GM23338 (cell line): ENCODE measurements at regions not wholly inside any gene's neighbourhood (a gene's known extent, or its start where the extent isn't known, plus 50 kb on each side); places are given as distances from the start of the nearest gene placed in this dataset.

Experiments
- ATAC-seq: fragments of 200-7000 bp; cut with Tn5 transposase; 3 replicates; pipeline ENCODE4 v1.9.1; 2020
- DNase-seq: peaks from one replicate; pipeline ENCODE4 v3.0.0-alpha.2; 2015; ENCODE audit warnings: low spot score
- H2AFZ ChIP-seq: fragments of 200-600 bp; sonication (generic); 2 replicates; pipeline ENCODE4 v1.8.0; 2016; ENCODE audit warnings: antibody characterized with exemption, mild to moderate bottlenecking, moderate library complexity
- H3F3A ChIP-seq: fragments of 200-600 bp; sonication (generic); replicated peaks from 2 replicates; pipeline ENCODE4 v1.8.0; 2017; ENCODE audit warnings: antibody characterized with exemption, mixed run types, low read depth
- H3K27ac ChIP-seq: fragments of 200-600 bp; sonication (generic); 2 replicates; pipeline ENCODE4 v1.6.1; 2016; ENCODE audit warnings: low read depth
- H3K27me3 ChIP-seq: fragments of 200-600 bp; sonication (generic); 2 replicates; pipeline ENCODE4 v1.8.0; 2016; ENCODE audit warnings: mild to moderate bottlenecking, mixed run types, moderate library complexity; ENCODE audit not compliant: insufficient read depth
- H3K36me3 ChIP-seq: fragments of 200-600 bp; sonication (generic); 2 replicates; pipeline ENCODE4 v1.8.0; 2016; ENCODE audit warnings: mild to moderate bottlenecking; ENCODE audit not compliant: insufficient read depth
- H3K4me1 ChIP-seq: fragments of 200-600 bp; sonication (generic); 2 replicates; pipeline ENCODE4 v1.8.0; 2016; ENCODE audit warnings: mild to moderate bottlenecking, moderate library complexity; ENCODE audit not compliant: insufficient read depth
- H3K4me2 ChIP-seq: fragments of 200-600 bp; sonication (generic); 2 replicates; pipeline ENCODE4 v1.7.1; 2017; ENCODE audit warnings: mixed run types
- H3K4me3 ChIP-seq: fragments of 200-600 bp; sonication (generic); 2 replicates; pipeline ENCODE4 v1.6.1; 2016; ENCODE audit warnings: mixed run types
- H3K79me2 ChIP-seq: fragments of 200-600 bp; sonication (generic); replicated peaks from 2 replicates; pipeline ENCODE4 v1.8.0; 2017; ENCODE audit warnings: mild to moderate bottlenecking; ENCODE audit not compliant: insufficient read depth
- H3K9me2 ChIP-seq: fragments of 200-600 bp; sonication (generic); 2 replicates; pipeline ENCODE4 v1.8.0; 2017; ENCODE audit not compliant: insufficient read depth
- H4K20me1 ChIP-seq: fragments of 200-600 bp; sonication (generic); replicated peaks from 2 replicates; pipeline ENCODE4 v1.8.0; 2017; ENCODE audit warnings: mild to moderate bottlenecking; ENCODE audit not compliant: insufficient read depth
- H3K27ac Mint-ChIP-seq: 2 replicates; pipeline ENCODE4 v1.8.0; 2020; ENCODE audit warnings: inconsistent platforms, mild to moderate bottlenecking, moderate library complexity, mixed read lengths
- H3K27me3 Mint-ChIP-seq: 3 replicates; pipeline ENCODE4 v1.8.0; 2022; ENCODE audit warnings: low read depth, mild to moderate bottlenecking, moderate library complexity, mixed read lengths, inconsistent platforms; ENCODE audit not compliant: insufficient read depth, poor library complexity
- H3K36me3 Mint-ChIP-seq: 3 replicates; pipeline ENCODE4 v1.8.0; 2021; ENCODE audit warnings: low read depth, mild to moderate bottlenecking, inconsistent platforms, moderate library complexity, mixed read lengths
- H3K4me1 Mint-ChIP-seq: 3 replicates; pipeline ENCODE4 v1.8.0; 2020; ENCODE audit warnings: mild to moderate bottlenecking, inconsistent platforms, mixed read lengths
- H3K4me3 Mint-ChIP-seq: 3 replicates; pipeline ENCODE4 v1.8.0; 2021; ENCODE audit warnings: moderate library complexity, mild to moderate bottlenecking, inconsistent platforms, mixed read lengths
- H3K9me3 Mint-ChIP-seq: 3 replicates; pipeline ENCODE4 v1.8.0; 2020; ENCODE audit warnings: moderate library complexity, mild to moderate bottlenecking, inconsistent platforms, mixed read lengths
- CREB1 ChIP-seq: fragments of 250-450 bp; sonication (Bioruptor Pico); IDR thresholded peaks from 2 replicates; pipeline ENCODE4 v1.5.0; 2020; ENCODE audit warnings: low read depth, mild to moderate bottlenecking, moderate library complexity
- EZH2 ChIP-seq: fragments of 200-600 bp; sonication (generic); IDR thresholded peaks from one replicate; pipeline ENCODE4 v1.8.0; 2017; ENCODE audit warnings: antibody characterized with exemption, mild to moderate bottlenecking, low read depth; ENCODE audit not compliant: unreplicated experiment
- JUNB ChIP-seq: IDR thresholded peaks from one replicate; pipeline ENCODE4 v1.6.1; 2016; ENCODE audit warnings: antibody characterized with exemption; ENCODE audit not compliant: unreplicated experiment
- NANOG ChIP-seq: IDR thresholded peaks from 2 replicates; pipeline ENCODE4 v1.6.1; 2016; ENCODE audit warnings: antibody characterized with exemption, borderline replicate concordance
- REST ChIP-seq: IDR thresholded peaks from one replicate; pipeline ENCODE4 v1.6.1; 2018; ENCODE audit warnings: antibody characterized with exemption; ENCODE audit not compliant: unreplicated experiment
- ZNF331 ChIP-seq: fragments of 250-450 bp; sonication (Bioruptor Pico); IDR thresholded peaks from 2 replicates; pipeline ENCODE4 v1.5.0; 2020; ENCODE audit warnings: low read depth, mild to moderate bottlenecking, moderate library complexity
- ZNF462 ChIP-seq: fragments of 250-450 bp; sonication (Bioruptor Pico); IDR thresholded peaks from 2 replicates; pipeline ENCODE4 v1.5.0; 2020; ENCODE audit warnings: mild to moderate bottlenecking, moderate library complexity

- TF ChIP-seq REST (no peak), NANOG (no peak), EZH2 (no peak), JUNB (no peak)
These were observed 220.8 kb upstream of the ZP4 start (continued) for GRCh38 chr1:238111516-238111915.

GRCh38 chr1:238111081-238111480 is 220.4 kb upstream of the ZP4 start:
- Mint-ChIP-seq H3K27ac (no peak overlapping the region), H3K27me3 (peaks cover 2% of the 10 kb centered on the region), H3K4me3 (no peak overlapping the region), H3K9me3 (no peaks in the 10 kb centered on the region), H3K36me3 (no peaks in the 10 kb centered on the region), H3K4me1 (peaks cover 24% of the 10 kb centered on the region)
- ATAC-seq (no peak), DNase-seq (no peak)
- H3K79me2 ChIP-seq, result no peaks in the 10 kb centered on the region
- H3F3A ChIP-seq, result no peaks in the 10 kb centered on the region
- H3K4me3 ChIP-seq, result no peak overlapping the region
- H2AFZ ChIP-seq, result no peak overlapping the region
- H3K27me3 ChIP-seq, result no peaks in the 10 kb centered on the region
- TF ChIP-seq NANOG (no peak), ZNF462 (CRISPR knock-in tag) (no peak), EZH2 (no peak), ZNF331 (CRISPR knock-in tag) (no peak), JUNB (no peak), REST (no peak), CREB1 (CRISPR knock-in tag) (no peak)
- H3K9me2 ChIP-seq, result 0 out of 2 replicates have a peak, but pooled peaks cover 5% of the 10 kb centered on the region
- H3K36me3 ChIP-seq, result no peaks in the 10 kb centered on the region
- H3K27ac ChIP-seq, result no peak overlapping the region
- H3K4me2 ChIP-seq, result no peak overlapping the region
- H3K4me1 ChIP-seq, result peaks cover 15% of the 10 kb centered on the region; the same call in 1 of the 2 replicates
- no peaks in the 10 kb centered on the region for H4K20me1 ChIP-seq
